Stimulated activated CD8-positive, alpha-beta memory T cell treated with anti-CD3 and anti-CD28 coated beads, Interleukin-4, amount 100 ng/mL, for 4 hours (primary cell): ENCODE measurements at regions not wholly inside any gene's neighbourhood (a gene's known extent, or its start where the extent isn't known, plus 50 kb on each side); places are given as distances from the start of the nearest gene placed in this dataset.
"Not testable (repeated sequence)": the region's sequence is repeated elsewhere in the genome, so short reads cannot be mapped to it uniquely, and the experiment has no call there.

Source experiments
- DNase-seq, 2 donors: peaks; one replicate each; pipeline ENCODE4 v3.0.0-alpha.2; 2020; ENCODE audit warnings: low read depth in 2 of 2, low spot score in 1 of 2

- no peak for DNase-seq
Measured at GRCh38 chr9:18263377-18263776, 210.6 kb upstream of the ADAMTSL1 start.

GRCh38 chr9:18268381-18268780, 205.6 kb upstream of the ADAMTSL1 start:
- DNase-seq, result no peak

- DNase-seq, result no peak
Measured at GRCh38 chr9:18269561-18269960, 204.4 kb upstream of the ADAMTSL1 start.

DNA sequence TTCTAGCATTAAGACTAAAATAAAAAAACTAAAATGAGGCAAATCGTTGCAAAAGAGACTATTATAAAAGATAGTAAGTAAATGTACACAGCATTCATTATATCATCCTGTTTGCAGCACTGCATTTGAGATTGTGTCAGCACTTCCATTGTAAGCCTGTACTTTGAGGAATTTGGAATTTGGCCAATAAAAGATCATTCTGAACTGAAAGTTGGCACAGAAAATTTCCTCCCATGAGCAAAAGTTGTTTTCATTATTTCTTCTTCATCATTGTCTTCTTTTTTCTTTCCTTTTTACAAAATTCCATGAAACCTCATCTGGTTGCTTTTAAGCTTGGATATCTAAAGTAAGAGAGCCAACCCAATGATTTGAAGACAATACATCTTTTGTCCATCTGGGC, 199.3 kb upstream of the ADAMTSL1 start:
- DNase-seq, result no peak

DNA sequence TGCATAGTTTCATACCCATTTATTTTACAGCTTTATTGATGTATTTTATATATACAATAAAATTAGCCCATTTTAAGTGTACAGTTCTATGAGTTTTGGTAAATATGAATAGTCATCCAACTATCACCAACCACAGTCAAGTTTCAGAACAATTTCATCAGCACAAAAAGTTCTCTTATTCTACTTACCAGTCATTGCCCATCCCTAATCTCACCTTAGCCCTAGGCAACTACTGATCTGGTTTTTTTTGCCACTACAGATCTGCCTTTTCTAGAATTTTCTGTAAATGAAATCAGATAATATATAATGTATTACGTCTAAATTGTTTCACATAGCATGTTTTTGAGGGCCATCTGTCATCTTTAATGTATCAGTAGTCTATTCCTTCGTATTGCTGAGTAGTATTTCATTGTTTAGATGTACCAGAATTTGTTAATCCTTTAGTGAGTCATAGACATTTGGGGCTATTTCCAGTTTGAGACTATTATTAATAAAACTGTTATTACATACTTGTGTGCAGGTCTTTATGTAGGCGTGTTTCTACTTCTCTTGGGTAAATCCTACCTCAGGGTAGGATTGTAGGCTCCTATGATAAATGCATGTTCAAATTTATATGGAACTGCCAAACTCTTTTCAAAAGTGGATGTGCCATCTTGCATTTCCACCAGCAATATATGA, 198.5 kb upstream of the ADAMTSL1 start:
- no peak for DNase-seq

- DNase-seq, result no peak
Measured at GRCh38 chr9:18281291-18281690, 192.7 kb upstream of the ADAMTSL1 start.

DNA sequence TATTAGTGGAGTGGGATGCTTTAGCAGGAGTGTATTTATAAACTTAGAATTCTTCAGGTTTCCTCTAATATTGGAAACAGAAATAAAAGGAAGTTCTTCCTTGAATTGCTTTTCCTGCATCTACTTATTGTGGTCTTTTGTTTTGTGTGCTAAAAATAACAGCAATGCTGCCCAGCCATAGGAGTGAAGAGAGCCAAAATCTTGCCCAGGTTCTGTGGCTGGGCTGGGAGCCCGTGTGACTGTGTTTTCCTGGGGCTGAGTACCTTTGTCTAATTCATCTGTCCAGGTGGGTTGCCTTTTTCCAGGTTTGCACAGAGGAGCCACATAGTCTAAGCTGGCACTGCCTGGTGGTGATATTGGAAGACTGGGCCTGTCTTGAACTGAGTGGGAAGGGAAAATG, 179.7 kb upstream of the ADAMTSL1 start:
- no peak for DNase-seq

GRCh38 chr9:18296702-18297055, 177.3 kb upstream of the ADAMTSL1 start:
- no peak for DNase-seq

GRCh38 chr9:18297056-18297841, 176.7 kb upstream of the ADAMTSL1 start:
- no peak for DNase-seq

DNA sequence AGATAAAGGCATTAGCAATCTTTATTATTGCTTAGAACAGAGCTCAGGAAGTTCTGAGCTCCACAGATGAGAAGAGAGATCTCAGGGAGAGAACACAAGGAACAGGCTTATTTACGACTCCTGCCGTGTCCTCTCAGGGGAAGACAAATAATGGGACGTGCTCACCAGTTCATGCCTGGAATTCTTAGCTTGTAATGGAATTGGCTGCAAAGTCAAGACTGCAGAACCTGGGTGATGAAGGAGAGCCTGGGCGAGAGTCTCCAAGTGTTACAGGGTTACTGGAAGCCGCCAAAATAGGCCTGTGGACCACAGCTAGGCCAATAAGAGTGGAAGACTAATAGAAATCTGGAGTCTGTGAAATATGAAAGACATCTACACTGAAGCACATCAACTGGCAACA, 174.5 kb upstream of the ADAMTSL1 start:
- no peak for DNase-seq

GRCh38 chr9:18305167-18305806, 168.7 kb upstream of the ADAMTSL1 start:
- not testable (repeated sequence) for DNase-seq

GRCh38 chr9:18314316-18314715, 159.6 kb upstream of the ADAMTSL1 start:
- DNase-seq, result no peak

- DNase-seq, result no peak
Measured at GRCh38 chr9:18317896-18318295, 156.1 kb upstream of the ADAMTSL1 start.

- DNase-seq, result no peak
Measured at GRCh38 chr9:18319918-18320445, 154.0 kb upstream of the ADAMTSL1 start.

GRCh38 chr9:18324928-18325745, 148.8 kb upstream of the ADAMTSL1 start:
- no peak for DNase-seq

DNA sequence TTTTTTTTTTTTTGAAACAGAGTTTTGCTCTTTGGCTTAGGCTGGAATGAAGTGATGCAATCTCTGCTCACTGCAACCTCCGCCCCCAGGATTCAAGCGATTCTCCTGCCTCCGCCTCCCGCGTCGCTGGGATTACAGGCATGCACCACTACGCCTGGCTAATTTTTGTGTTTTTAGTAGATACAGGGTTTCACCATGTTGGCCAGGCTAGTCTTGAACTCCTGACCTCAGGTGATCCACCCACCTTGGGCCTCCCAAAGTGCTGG, 148.3 kb upstream of the ADAMTSL1 start:
- DNase-seq, result not testable (repeated sequence)

DNA sequence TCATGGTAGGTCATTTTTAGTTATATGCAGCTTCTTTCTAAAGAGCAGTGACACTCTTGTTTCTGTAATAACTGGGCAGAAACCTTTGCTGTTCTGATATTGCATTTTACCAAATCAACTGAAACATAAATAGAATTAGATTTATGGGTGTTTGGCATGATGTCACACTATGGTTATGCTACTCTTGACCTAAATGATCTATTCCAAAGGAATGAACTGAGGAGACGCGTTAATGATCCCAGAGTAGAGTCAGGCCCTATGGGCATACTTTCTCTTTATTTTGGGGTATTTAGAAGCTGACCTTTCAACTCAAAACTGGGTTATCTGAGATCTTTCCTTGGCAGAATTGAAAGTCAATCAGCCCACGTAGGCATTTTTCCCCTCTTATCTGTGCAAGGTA, 146.8 kb upstream of the ADAMTSL1 start:
- DNase-seq, result no peak

DNA sequence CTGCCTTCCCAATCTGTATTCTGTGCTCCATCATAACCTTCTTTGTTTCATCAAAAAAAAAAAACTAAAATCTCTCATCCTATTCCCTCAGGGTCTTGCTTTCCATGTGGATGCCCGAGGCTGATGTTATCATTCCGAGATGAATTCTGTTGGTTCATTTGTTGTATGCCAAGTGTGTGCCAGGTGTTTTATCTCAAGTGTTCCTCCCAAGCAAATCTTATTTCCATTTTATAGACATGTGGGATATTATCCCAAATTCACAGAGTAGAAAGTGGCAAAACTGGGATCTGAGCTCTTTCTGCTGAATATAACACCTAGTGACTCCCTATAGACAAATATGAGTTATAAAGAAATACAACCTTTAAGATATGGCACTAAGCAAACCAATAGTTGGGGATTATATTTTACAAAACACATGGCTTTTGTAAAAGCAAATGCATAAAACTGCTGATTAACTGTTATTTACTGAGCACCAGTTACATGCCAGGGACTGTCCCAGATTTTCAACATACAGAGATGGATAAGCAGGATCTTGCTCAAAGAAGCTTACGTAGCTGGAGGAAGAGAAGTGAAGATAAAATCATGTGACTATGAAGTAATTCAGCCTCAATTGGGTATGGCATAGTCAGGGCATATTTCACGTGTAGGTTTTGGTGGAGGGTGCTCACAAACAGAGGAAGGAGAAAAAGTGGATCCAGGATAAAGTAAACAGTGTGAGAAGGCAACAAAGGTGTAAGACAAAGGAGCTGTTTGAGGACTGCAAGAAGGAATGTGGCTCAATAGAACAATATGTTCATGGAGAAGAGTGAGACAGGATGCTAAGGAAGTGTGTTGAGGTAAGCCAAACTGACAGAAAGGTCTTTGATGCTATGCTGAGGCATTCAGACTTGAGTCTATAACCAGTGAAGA, 143.3 kb upstream of the ADAMTSL1 start:
- no peak for DNase-seq

GRCh38 chr9:18331310-18331684, 142.7 kb upstream of the ADAMTSL1 start:
- no peak for DNase-seq

- DNase-seq, result no peak
Measured at GRCh38 chr9:18331808-18332209, 142.1 kb upstream of the ADAMTSL1 start.

GRCh38 chr9:18333157-18333556, 140.8 kb upstream of the ADAMTSL1 start:
- no peak for DNase-seq
